ENCODE measurements at regions not wholly inside any gene's neighbourhood (a gene's known extent, or its start where the extent isn't known, plus 50 kb on each side); places are given as distances from the start of the nearest gene placed in this dataset.

- no peak for DNase-seq
- TF ChIP-seq, protein P1, sequence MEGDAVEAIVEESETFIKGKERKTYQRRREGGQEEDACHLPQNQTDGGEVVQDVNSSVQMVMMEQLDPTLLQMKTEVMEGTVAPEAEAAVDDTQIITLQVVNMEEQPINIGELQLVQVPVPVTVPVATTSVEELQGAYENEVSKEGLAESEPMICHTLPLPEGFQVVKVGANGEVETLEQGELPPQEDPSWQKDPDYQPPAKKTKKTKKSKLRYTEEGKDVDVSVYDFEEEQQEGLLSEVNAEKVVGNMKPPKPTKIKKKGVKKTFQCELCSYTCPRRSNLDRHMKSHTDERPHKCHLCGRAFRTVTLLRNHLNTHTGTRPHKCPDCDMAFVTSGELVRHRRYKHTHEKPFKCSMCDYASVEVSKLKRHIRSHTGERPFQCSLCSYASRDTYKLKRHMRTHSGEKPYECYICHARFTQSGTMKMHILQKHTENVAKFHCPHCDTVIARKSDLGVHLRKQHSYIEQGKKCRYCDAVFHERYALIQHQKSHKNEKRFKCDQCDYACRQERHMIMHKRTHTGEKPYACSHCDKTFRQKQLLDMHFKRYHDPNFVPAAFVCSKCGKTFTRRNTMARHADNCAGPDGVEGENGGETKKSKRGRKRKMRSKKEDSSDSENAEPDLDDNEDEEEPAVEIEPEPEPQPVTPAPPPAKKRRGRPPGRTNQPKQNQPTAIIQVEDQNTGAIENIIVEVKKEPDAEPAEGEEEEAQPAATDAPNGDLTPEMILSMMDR (IDR thresholded peaks at IDR 0.05; ENCODE audit: low read depth, low read length): no peak
- no peaks in the 10 kb centered on the region for H3K36me3 ChIP-seq
- no peak overlapping the region for H3K4me3 ChIP-seq (ENCODE audit: low read depth, low read length)
- no peaks in the 10 kb centered on the region for H3K27me3 ChIP-seq
- no peaks in the 10 kb centered on the region; the same call in 1 of the 2 replicates for H3K9me3 ChIP-seq
- no peaks in the 10 kb centered on the region for H3K4me1 ChIP-seq
Measured at GRCh38 chr11:122045181-122045586, 70.8 kb downstream of the BLID start.

DNA sequence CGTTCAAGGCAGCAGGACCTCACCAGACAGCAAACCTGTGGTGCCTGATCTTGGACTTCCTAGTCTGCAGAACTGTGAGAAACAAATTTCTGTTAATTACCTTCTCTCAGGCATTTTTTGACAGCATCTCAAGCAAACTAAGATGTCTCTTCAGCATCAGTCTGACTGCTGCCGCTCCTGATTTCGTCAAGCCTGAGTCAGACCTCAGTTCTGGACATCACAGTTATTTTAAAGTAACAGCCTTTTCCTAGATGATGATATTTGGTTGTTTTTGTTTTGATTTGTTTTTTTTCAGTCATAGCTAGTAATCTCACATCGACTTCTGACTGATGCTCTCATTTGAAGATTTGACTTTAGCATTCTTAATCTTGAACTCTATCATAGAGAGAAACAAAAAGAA lies 71.9 kb downstream of the BLID start:
- Histone ChIP-seq H3K27me3 (no peaks in the 10 kb centered on the region), H3K4me1 (no peaks in the 10 kb centered on the region), H3K36me3 (no peaks in the 10 kb centered on the region), H3K4me3 (ENCODE audit: low read depth, low read length) (no peak overlapping the region), H3K9me3 (no peaks in the 10 kb centered on the region; the same call in 1 of the 2 replicates)
- no peak for DNase-seq
- TF ChIP-seq, protein P1 (IDR thresholded peaks at IDR 0.05; ENCODE audit: low read depth, low read length): no peak

DNA sequence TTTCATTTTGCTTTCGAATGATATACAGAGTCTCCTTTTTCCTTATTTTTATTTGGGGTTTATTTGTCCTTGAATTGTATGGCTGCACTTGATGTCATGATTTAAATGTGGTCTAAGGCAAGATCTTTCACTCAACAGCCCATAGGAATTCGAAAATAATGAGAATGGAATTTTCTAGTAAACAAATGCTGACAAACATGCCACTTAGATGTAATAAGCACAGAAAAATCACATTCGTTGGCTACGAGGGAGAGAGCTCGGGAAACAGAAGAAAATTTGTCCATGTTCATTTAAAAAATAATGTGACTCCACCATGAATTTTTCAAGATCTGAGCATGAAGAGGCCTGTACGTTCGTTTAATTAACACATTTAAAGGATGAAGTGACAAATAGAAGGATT lies 73.0 kb downstream of the BLID start:
- Histone ChIP-seq H3K4me1 (no peaks in the 10 kb centered on the region), H3K27me3 (no peaks in the 10 kb centered on the region), H3K4me3 (ENCODE audit: low read depth, low read length) (no peak overlapping the region), H3K36me3 (no peaks in the 10 kb centered on the region), H3K9me3 (no peaks in the 10 kb centered on the region; the same call in 1 of the 2 replicates)
- TF ChIP-seq, protein P1 (IDR thresholded peaks at IDR 0.05; ENCODE audit: low read depth, low read length): no peak
- DNase-seq: no peak

GRCh38 chr11:122040464-122040863 lies 75.6 kb downstream of the BLID start:
- TF ChIP-seq, protein P1 (IDR thresholded peaks at IDR 0.05; ENCODE audit: low read depth, low read length): no peak
- Histone ChIP-seq H3K4me1 (no peaks in the 10 kb centered on the region), H3K27me3 (no peaks in the 10 kb centered on the region), H3K36me3 (no peaks in the 10 kb centered on the region), H3K4me3 (ENCODE audit: low read depth, low read length) (no peak overlapping the region), H3K9me3 (no peaks in the 10 kb centered on the region; the same call in 1 of the 2 replicates)
- DNase-seq: no peak

GRCh38 chr11:122038543-122038942 lies 77.5 kb downstream of the BLID start:
- TF ChIP-seq, protein P1 (IDR thresholded peaks at IDR 0.05; ENCODE audit: low read depth, low read length): no peak
- H3K9me3 ChIP-seq: no peaks in the 10 kb centered on the region; the same call in 1 of the 2 replicates
- H3K4me3 ChIP-seq (ENCODE audit: low read depth, low read length): no peak overlapping the region
- no peak for DNase-seq
- no peaks in the 10 kb centered on the region for H3K27me3 ChIP-seq
- H3K36me3 ChIP-seq: no peaks in the 10 kb centered on the region
- no peaks in the 10 kb centered on the region; the same call in 1 of the 2 replicates for H3K4me1 ChIP-seq

DNA sequence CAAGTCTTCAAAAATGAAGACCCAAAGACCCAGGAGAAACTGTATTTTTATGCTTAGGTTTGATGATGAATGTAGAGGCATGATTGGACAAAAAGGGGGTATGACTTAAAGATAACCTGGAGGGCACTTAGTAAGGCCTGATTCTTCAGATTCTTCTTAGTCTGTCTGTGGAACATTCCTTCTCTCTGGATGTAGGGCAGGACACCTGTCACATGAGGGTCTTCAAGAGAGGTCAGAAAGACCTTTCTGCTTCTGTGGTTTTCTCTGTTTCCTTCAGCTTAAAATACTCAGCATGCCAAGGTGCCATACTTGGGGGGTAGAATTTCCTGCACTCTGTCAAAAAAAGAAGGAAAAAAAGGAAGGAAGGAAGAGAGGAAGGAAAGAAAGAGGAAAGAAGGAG lies 78.1 kb downstream of the BLID start:
- Histone ChIP-seq H3K36me3 (no peaks in the 10 kb centered on the region), H3K4me1 (no peaks in the 10 kb centered on the region; the same call in 1 of the 2 replicates), H3K9me3 (no peaks in the 10 kb centered on the region; the same call in 1 of the 2 replicates), H3K4me3 (ENCODE audit: low read depth, low read length) (no peak overlapping the region), H3K27me3 (no peaks in the 10 kb centered on the region)
- DNase-seq: no peak
- TF ChIP-seq, protein P1 (IDR thresholded peaks at IDR 0.05; ENCODE audit: low read depth, low read length): no peak
